IMR-90 (cell line): ENCODE measurements at regions not wholly inside any gene's neighbourhood (a gene's known extent, or its start where the extent isn't known, plus 50 kb on each side); places are given as distances from the start of the nearest gene placed in this dataset.

Experiments
- ATAC-seq: fragments of 200-7000 bp; cut with Tn5 transposase; 2 replicates; pipeline ENCODE4 v1.9.1; 2020; ENCODE audit warnings: low read depth, mild to moderate bottlenecking, moderate library complexity
- BruUV-seq: library from RNA; stranded (reverse); fragments of 400-500 nt; replicated peaks from 2 replicates; lab custom pipeline; 2021; lab: Mats Ljungman, UMichigan
- CTCF ChIA-PET: fragments of 300-600 bp; formaldehyde crosslinking; extraction: SDS; loops from one replicate; lab custom pipeline; 2021; ENCODE audit warnings: antibody characterized with exemption; lab: Yijun Ruan, JAX
- POLR2A ChIA-PET: fragments of 300-600 bp; sonication (Branson Sonifier 250); formaldehyde crosslinking; loops from one replicate; lab custom pipeline; 2022; ENCODE audit warnings: antibody characterized with exemption; ENCODE audit not compliant: unreplicated experiment; lab: Charles Lee
- DNase-seq: peaks from one replicate; pipeline ENCODE4 v3.0.0; 2013
- H2AFZ ChIP-seq: replicated peaks from 2 replicates; pipeline ENCODE3; 2013; ENCODE audit warnings: low read length, mild to moderate bottlenecking; ENCODE audit not compliant: poor library complexity
- H2AK5ac ChIP-seq: 2 replicates; pipeline ENCODE4 v1.6.1; 2013; ENCODE audit warnings: low read depth, low read length, inconsistent platforms
- H2AK9ac ChIP-seq: replicated peaks from 2 replicates; pipeline ENCODE3; 2013; ENCODE audit warnings: mild to moderate bottlenecking, low read depth, low read length, moderate library complexity; ENCODE audit not compliant: poor library complexity
- H2BK120ac ChIP-seq: 2 replicates; pipeline ENCODE4 v1.6.1; 2013; ENCODE audit warnings: low read depth, low read length, inconsistent platforms
- H2BK15ac ChIP-seq: 3 replicates; pipeline ENCODE4 v1.6.1; 2013; ENCODE audit warnings: low read depth, low read length, inconsistent platforms
- H2BK20ac ChIP-seq: 2 replicates; pipeline ENCODE4 v1.6.1; 2013; ENCODE audit warnings: low read depth, mild to moderate bottlenecking, inconsistent platforms, low read length, moderate library complexity
- H2BK5ac ChIP-seq: 2 replicates; pipeline ENCODE4 v1.6.1; 2013; ENCODE audit warnings: mild to moderate bottlenecking, low read depth, low read length, inconsistent platforms; ENCODE audit not compliant: poor library complexity, severe bottlenecking
- H3K14ac ChIP-seq: replicated peaks from 2 replicates; pipeline ENCODE4 v1.6.1; 2013; ENCODE audit warnings: low read depth, low read length, inconsistent platforms
- H3K18ac ChIP-seq: 2 replicates; pipeline ENCODE4 v1.6.1; 2013; ENCODE audit warnings: low read depth, low read length, control low read depth
- H3K23ac ChIP-seq: 2 replicates; pipeline ENCODE4 v1.6.1; 2013; ENCODE audit warnings: low read depth, low read length, inconsistent platforms
- H3K27ac ChIP-seq: 2 replicates; pipeline ENCODE4 v1.5.1; 2013; ENCODE audit warnings: mild to moderate bottlenecking, control low read depth, low read length; ENCODE audit not compliant: insufficient read depth
- H3K27me3 ChIP-seq: 2 replicates; pipeline ENCODE4 v1.6.1; 2013; ENCODE audit warnings: low read length; ENCODE audit not compliant: control insufficient read depth, insufficient read depth
- H3K36me3 ChIP-seq: 2 replicates; pipeline ENCODE4 v1.6.1; 2013; ENCODE audit warnings: low read length, mixed read lengths; ENCODE audit not compliant: control insufficient read depth, insufficient read depth
- H3K4ac ChIP-seq: 2 replicates; pipeline ENCODE4 v1.6.1; 2013; ENCODE audit warnings: low read depth, low read length, inconsistent platforms
- H3K4me1 ChIP-seq: 2 replicates; pipeline ENCODE4 v1.6.1; 2013; ENCODE audit warnings: low read length, mixed read lengths; ENCODE audit not compliant: control insufficient read depth, insufficient read depth
- H3K4me2 ChIP-seq: 2 replicates; pipeline ENCODE4 v1.6.1; 2013; ENCODE audit warnings: low read depth, mild to moderate bottlenecking, control low read depth, low read length, moderate library complexity
- H3K4me3 ChIP-seq: 2 replicates; pipeline ENCODE4 v1.5.1; 2013; ENCODE audit warnings: low read depth, mild to moderate bottlenecking, control low read depth, low read length, moderate library complexity; ENCODE audit not compliant: insufficient read depth
- H3K56ac ChIP-seq: 2 replicates; pipeline ENCODE4 v1.6.1; 2013; ENCODE audit warnings: low read length, inconsistent platforms; ENCODE audit not compliant: insufficient read depth; ENCODE audit errors: extremely low read depth
- H3K79me1 ChIP-seq, 2 experiments: 2 replicates each; pipeline ENCODE4 v1.6.1; 2013; ENCODE audit warnings: low read length in 2 of 2, inconsistent platforms in 1 of 2, low read depth in 1 of 2
- H3K9ac ChIP-seq: 2 replicates; pipeline ENCODE4 v1.6.1; 2013; ENCODE audit warnings: low read depth, low read length, control low read depth
- H3K9me1 ChIP-seq: 2 replicates; pipeline ENCODE4 v1.6.1; 2013; ENCODE audit warnings: low read length, inconsistent platforms; ENCODE audit not compliant: insufficient read depth
- H3K9me3 ChIP-seq: 2 replicates; pipeline ENCODE4 v1.6.1; 2013; ENCODE audit warnings: low read length; ENCODE audit not compliant: control insufficient read depth, insufficient read depth
- H4K20me1 ChIP-seq: 2 replicates; pipeline ENCODE4 v1.6.1; 2013; ENCODE audit warnings: low read length, inconsistent platforms; ENCODE audit not compliant: insufficient read depth
- H4K5ac ChIP-seq: 2 replicates; pipeline ENCODE4 v1.6.1; 2013; ENCODE audit warnings: mild to moderate bottlenecking, low read depth, low read length, control low read depth
- H4K8ac ChIP-seq, 2 experiments: 2 replicates each; pipeline ENCODE4 v1.6.1; 2013; ENCODE audit warnings: low read depth in 2 of 2, low read length in 2 of 2, control low read depth in 1 of 2, inconsistent platforms in 1 of 2
- H4K91ac ChIP-seq: 2 replicates; pipeline ENCODE4 v1.6.1; 2013; ENCODE audit warnings: low read depth, low read length, inconsistent platforms; ENCODE audit not compliant: insufficient read depth
- BHLHE40 ChIP-seq: fragments of 150-350 bp; IDR thresholded peaks from 2 replicates; pipeline ENCODE4 v1.6.1; 2016; ENCODE audit warnings: mild to moderate bottlenecking, low read depth, low read length
- CEBPB ChIP-seq: IDR thresholded peaks from 2 replicates; pipeline ENCODE4 v1.6.1; 2012; ENCODE audit warnings: low read depth, low read length, improper control_type of control experiment
- CHD1 ChIP-seq: IDR thresholded peaks from 2 replicates; pipeline ENCODE4 v1.6.1; 2012; ENCODE audit warnings: low read depth, low read length, improper control_type of control experiment
- ELK1 ChIP-seq: fragments of 150-350 bp; IDR thresholded peaks from 2 replicates; pipeline ENCODE4 v1.6.1; 2016; ENCODE audit warnings: low read depth, mild to moderate bottlenecking, low read length, moderate library complexity, borderline replicate concordance
- MAFK ChIP-seq: IDR thresholded peaks from 2 replicates; pipeline ENCODE4 v1.6.1; 2012; ENCODE audit warnings: low read depth, low read length, improper control_type of control experiment
- MAZ ChIP-seq: IDR thresholded peaks from 2 replicates; pipeline ENCODE4 v1.6.1; 2012; ENCODE audit warnings: low read depth, mild to moderate bottlenecking, low read length, improper control_type of control experiment, moderate library complexity, borderline replicate concordance
- MXI1 ChIP-seq: IDR thresholded peaks from 2 replicates; pipeline ENCODE4 v1.6.1; 2012; ENCODE audit warnings: low read depth, mild to moderate bottlenecking, low read length, moderate library complexity, borderline replicate concordance
- NFE2L2 ChIP-seq: fragments of 150-350 bp; IDR thresholded peaks from 2 replicates; pipeline ENCODE4 v1.6.1; 2016; ENCODE audit warnings: low read depth, mild to moderate bottlenecking, low read length
- POLR2A ChIP-seq: IDR thresholded peaks from 2 replicates; pipeline ENCODE4 v1.6.1; 2012; ENCODE audit warnings: mild to moderate bottlenecking, low read depth, low read length
- RAD21 ChIP-seq: IDR thresholded peaks from 2 replicates; pipeline ENCODE4 v1.6.1; 2012; ENCODE audit warnings: low read length, improper control_type of control experiment
- RCOR1 ChIP-seq: IDR thresholded peaks from 2 replicates; pipeline ENCODE4 v1.6.1; 2012; ENCODE audit warnings: mild to moderate bottlenecking, low read length, improper control_type of control experiment; ENCODE audit not compliant: insufficient replicate concordance
- RFX5 ChIP-seq: IDR thresholded peaks from 2 replicates; pipeline ENCODE4 v1.8.0; 2012; ENCODE audit warnings: low read depth, mild to moderate bottlenecking, low read length, moderate library complexity
- SMC3 ChIP-seq: fragments of 150-350 bp; IDR thresholded peaks from 2 replicates; pipeline ENCODE4 v1.6.1; 2016; ENCODE audit warnings: low read depth, mild to moderate bottlenecking, antibody characterized with exemption, low read length, moderate library complexity
- USF2 ChIP-seq: fragments of 150-350 bp; IDR thresholded peaks from 2 replicates; pipeline ENCODE4 v1.6.1; 2017; ENCODE audit warnings: mild to moderate bottlenecking, antibody characterized with exemption, low read length, low read depth
- WGBS, 2 experiments: methylation state at CpG; one replicate each; pipeline versions ENCODE4 v1.1.5 to v1.1.7; 2013; ENCODE audit warnings: missing lambda C conversion rate in 2 of 2; ENCODE audit not compliant: insufficient read length in 1 of 2; ENCODE audit errors: extremely low coverage in 2 of 2; 5-methylcytosine and 5-hydroxymethylcytosine counted together
- dilution Hi-C: fragments of 300-500 bp; cut with HindIII; formaldehyde crosslinking; loops from one replicate; pipeline ENCODE4 v1.14.3; 2018; ENCODE audit warnings: low sequenced_read_pairs; ENCODE audit not compliant: unreplicated experiment
- in situ Hi-C: fragments of 300-500 bp; cut with MboI; formaldehyde crosslinking; loops from 3 replicates; pipeline ENCODE4 v1.14.3; 2019; ENCODE audit warnings: low sequenced_read_pairs, inconsistent platforms, mixed read lengths
- intact Hi-C: fragments of 100-400 bp; cut with micrococcal nuclease; formaldehyde crosslinking; loops from 2 replicates; pipeline ENCODE4 v1.10.0; 2022

GRCh38 chr2:239822146-239822831, 202.9 kb downstream of the NDUFA10 start:
- H2AFZ ChIP-seq: no peak overlapping the region
- H2BK20ac ChIP-seq: no peak overlapping the region
- intact Hi-C loops: no loop called here
- no peak overlapping the region for H3K56ac ChIP-seq
- ATAC-seq (no peak), DNase-seq (no peak)
- H3K79me1 ChIP-seq: no peaks in the 10 kb centered on the region
- no peak overlapping the region for H3K4me2 ChIP-seq
- peaks cover 34% of the 10 kb centered on the region for H3K9me3 ChIP-seq
- dilution Hi-C loops: no loop called here
- H4K91ac ChIP-seq: no peak overlapping the region
- no peak overlapping the region for H3K23ac ChIP-seq
- no peak overlapping the region for H2BK5ac ChIP-seq
- no peaks in the 10 kb centered on the region for H3K9me1 ChIP-seq
- no peaks in the 10 kb centered on the region for H3K27me3 ChIP-seq
- BruUV-seq: no TSS peak
- POLR2A ChIA-PET: no interaction called here
- H3K14ac ChIP-seq: no peak overlapping the region
- no peak overlapping the region for H2BK120ac ChIP-seq
- WGBS, 2 experiments: 71% methylated on average over 10 of the region's 16 CpGs; no CpG with 5 or more reads in 1 of the 2 experiments
- no peak overlapping the region for H2AK9ac ChIP-seq
- no peak overlapping the region for H3K18ac ChIP-seq
- H4K5ac ChIP-seq: no peak overlapping the region
- H3K4ac ChIP-seq: no peak overlapping the region
- H2BK15ac ChIP-seq: no peak overlapping the region
- no peak overlapping the region for H4K8ac ChIP-seq
- TF ChIP-seq RCOR1 (no peak), MAZ (no peak), MXI1 (no peak), SMC3 (no peak), NFE2L2 (no peak), CEBPB (no peak), USF2 (no peak), BHLHE40 (no peak), MAFK (no peak), ELK1 (no peak), RFX5 (no peak), CHD1 (no peak), POLR2A (no peak), RAD21 (no peak)
- H3K4me3 ChIP-seq: no peak overlapping the region
- no peaks in the 10 kb centered on the region for H4K20me1 ChIP-seq
- CTCF ChIA-PET: no interaction called here
- H3K9ac ChIP-seq: no peak overlapping the region
- no peaks in the 10 kb centered on the region for H3K36me3 ChIP-seq
- H2AK5ac ChIP-seq: no peak overlapping the region
- no peaks in the 10 kb centered on the region for H3K4me1 ChIP-seq
- in situ Hi-C loops: no loop called here
- no peak overlapping the region for H3K27ac ChIP-seq
